ENCODE measurements at regions not wholly inside any gene's neighbourhood (a gene's known extent, or its start where the extent isn't known, plus 50 kb on each side); places are given as distances from the start of the nearest gene placed in this dataset.
"Not testable (repeated sequence)": the region's sequence is repeated elsewhere in the genome, so short reads cannot be mapped to it uniquely, and the experiment has no call there.

DNA sequence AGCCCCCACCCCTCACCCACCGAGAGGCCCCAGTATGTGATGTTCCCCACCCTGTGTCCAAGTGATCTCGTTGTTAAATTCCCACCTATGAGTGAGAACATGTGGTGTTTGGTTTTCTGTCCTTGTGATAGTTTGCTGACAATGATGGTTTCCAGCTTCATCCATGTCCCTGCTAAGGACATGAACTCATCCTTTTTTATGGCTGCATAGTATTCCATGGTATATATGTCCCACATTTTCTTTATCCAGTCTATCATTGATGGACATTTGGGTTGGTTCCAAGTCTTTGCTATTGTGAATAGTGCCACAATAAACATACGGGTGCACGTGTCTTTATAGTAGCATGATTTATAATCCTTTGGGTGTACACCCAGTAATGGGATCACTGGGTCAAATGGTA is 79.2 kb downstream of the PXDC1 start:
- not testable (repeated sequence) for H3K9me3 Mint-ChIP-seq; H3K36me3 Mint-ChIP-seq (ENCODE audit: low read depth); H3K4me1 Mint-ChIP-seq; H3K27me3 Mint-ChIP-seq; DNase-seq; ATAC-seq; H3K4me3 Mint-ChIP-seq; H3K27ac Mint-ChIP-seq

DNA sequence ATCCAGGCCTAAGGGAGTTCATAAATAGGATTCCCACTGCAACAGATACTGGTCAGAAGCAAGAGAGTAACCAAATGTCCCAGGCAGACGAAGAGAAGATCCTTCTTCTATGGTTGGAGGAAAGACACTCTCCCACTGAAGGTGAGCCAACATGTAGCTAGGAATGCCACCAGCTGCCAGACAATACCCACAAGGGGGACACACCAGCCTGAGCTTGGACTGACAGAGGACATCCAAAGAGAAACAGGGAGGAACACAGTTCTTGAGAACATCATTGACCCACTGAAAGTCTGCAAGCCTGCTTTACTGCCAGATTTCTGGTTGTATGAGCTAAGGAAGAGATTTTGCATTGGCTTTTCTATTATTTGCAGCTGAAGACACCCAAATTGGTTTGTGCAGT is 80.1 kb downstream of the PXDC1 start:
- Mint-ChIP-seq H3K4me3 (no peak overlapping the region), H3K27me3 (no peaks in the 10 kb centered on the region), H3K36me3 (ENCODE audit: low read depth) (no peaks in the 10 kb centered on the region), H3K9me3 (peaks cover 8% of the 10 kb centered on the region), H3K4me1 (no peaks in the 10 kb centered on the region), H3K27ac (no peak overlapping the region)
- DNase-seq: no peak
- no peak for ATAC-seq

DNA sequence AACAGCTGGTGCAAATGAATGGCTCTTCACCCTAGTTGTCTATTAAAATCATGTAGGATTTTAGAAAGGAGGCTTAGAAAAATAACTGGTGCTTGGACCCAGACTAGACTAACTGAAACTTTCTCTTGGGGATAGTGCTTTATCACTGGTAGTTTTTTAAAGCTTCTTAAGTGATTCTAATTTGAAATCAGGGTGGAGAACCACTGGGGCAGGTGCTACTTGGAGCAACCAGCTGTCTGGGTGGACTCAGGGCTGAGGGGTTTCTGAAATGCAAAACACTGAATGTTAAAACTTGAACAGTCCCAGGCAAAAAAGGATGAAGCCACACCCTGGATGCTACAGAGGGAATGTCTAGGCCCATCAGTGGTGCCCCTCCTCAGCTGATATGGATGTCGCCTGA is 81.2 kb downstream of the PXDC1 start:
- ATAC-seq: no peak
- no peak overlapping the region for H3K4me3 Mint-ChIP-seq
- no peak for DNase-seq
- H3K27me3 Mint-ChIP-seq: no peaks in the 10 kb centered on the region
- no peaks in the 10 kb centered on the region for H3K36me3 Mint-ChIP-seq (ENCODE audit: low read depth)
- no peaks in the 10 kb centered on the region for H3K4me1 Mint-ChIP-seq
- peaks cover 8% of the 10 kb centered on the region for H3K9me3 Mint-ChIP-seq
- H3K27ac Mint-ChIP-seq: no peak overlapping the region

DNA sequence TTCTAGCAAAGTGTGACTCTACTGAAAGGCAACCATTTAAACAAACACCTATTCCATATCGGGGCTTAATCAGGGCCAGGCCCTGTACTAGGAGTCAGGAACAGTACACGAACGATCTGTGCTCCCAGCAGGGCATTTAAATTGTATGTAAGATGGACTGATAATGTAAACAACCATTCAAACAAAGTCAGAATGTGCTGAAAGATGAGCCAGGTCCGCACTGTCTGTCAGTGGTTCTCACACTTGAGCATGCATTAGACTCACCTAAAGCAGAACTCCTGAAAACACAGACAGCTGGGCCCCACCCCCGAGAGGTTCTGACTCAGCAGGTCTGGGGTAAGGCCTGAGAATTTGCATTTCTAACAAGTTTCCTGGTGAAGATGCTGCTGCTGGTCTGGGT is 81.6 kb downstream of the PXDC1 start:
- no peaks in the 10 kb centered on the region for H3K36me3 Mint-ChIP-seq (ENCODE audit: low read depth)
- H3K4me1 Mint-ChIP-seq: no peaks in the 10 kb centered on the region
- H3K9me3 Mint-ChIP-seq: peaks cover 8% of the 10 kb centered on the region
- H3K27me3 Mint-ChIP-seq: peaks cover 2% of the 10 kb centered on the region
- no peak for DNase-seq
- no peak overlapping the region for H3K27ac Mint-ChIP-seq
- ATAC-seq: no peak
- H3K4me3 Mint-ChIP-seq: no peak overlapping the region

DNA sequence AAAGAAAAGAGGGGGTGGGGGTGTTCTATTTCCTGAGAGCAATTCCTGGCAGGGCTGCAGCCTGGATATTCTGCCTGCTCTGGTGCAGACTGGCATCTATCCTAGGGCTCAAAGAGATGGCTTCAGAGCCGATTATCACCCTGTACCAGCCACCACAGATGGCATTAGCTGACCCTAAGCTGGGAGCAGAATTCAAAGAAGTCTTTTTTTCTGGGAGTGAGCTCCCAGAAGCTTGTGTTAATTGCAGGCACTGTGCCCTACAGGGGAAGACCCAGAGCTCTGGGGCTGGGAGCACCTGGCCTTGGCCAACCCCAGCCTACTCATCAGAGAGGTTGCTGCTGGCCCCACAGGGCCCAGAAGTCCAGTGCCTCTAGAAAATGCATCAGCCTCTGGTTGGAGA is 85.9 kb downstream of the PXDC1 start:
- no peaks in the 10 kb centered on the region for H3K36me3 Mint-ChIP-seq (ENCODE audit: low read depth)
- no peak overlapping the region for H3K4me3 Mint-ChIP-seq
- ATAC-seq: no peak
- H3K4me1 Mint-ChIP-seq: no peaks in the 10 kb centered on the region
- H3K27ac Mint-ChIP-seq: no peak overlapping the region
- H3K9me3 Mint-ChIP-seq: peaks cover 8% of the 10 kb centered on the region
- H3K27me3 Mint-ChIP-seq: peaks cover 2% of the 10 kb centered on the region
- no peak for DNase-seq

DNA sequence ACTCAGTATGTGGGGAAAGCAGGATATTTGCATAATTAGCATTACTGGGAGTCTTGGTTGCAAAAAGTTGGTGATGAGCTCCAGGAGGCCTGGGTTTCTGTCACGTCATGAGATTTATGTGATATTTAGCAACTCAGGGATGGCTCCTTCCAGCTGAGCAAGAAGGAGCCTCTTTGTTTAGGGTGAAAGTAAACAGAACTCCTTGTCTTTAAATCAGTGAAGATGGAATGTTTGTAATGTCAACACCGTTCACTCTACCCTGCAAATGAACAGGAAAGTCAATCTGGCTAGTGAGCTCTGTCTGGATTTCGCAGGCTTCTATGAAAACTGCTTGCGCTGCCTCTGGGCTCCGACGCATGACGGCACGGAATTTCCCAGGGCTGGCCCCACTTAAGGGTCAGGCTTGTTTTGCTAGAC is 86.9 kb downstream of the PXDC1 start:
- H3K9me3 Mint-ChIP-seq: peaks cover 8% of the 10 kb centered on the region
- peaks cover 2% of the 10 kb centered on the region for H3K27me3 Mint-ChIP-seq
- no peaks in the 10 kb centered on the region for H3K4me1 Mint-ChIP-seq
- ATAC-seq: no peak
- no peaks in the 10 kb centered on the region for H3K36me3 Mint-ChIP-seq (ENCODE audit: low read depth)
- no peak overlapping the region for H3K27ac Mint-ChIP-seq
- no peak overlapping the region for H3K4me3 Mint-ChIP-seq
- no peak for DNase-seq

DNA sequence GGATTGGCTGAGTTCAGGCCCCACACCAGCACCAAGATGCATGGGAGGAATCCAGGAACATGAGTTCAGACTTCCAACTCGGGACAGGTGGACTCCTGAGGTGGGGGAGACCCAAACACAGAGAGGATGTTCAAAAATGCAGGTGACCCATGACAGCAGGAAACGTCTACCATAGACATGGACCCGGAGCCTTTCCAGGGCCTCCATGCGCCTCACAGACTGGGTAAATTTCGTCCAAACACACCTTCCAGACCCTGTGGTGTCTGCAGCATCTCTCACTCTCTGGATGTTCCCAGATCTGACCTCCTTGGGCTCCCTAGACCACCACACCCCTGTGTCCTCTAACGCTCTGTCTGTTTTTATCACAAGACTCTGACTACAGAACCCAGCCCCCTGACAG is 87.7 kb downstream of the PXDC1 start:
- H3K4me1 Mint-ChIP-seq: no peaks in the 10 kb centered on the region
- H3K36me3 Mint-ChIP-seq (ENCODE audit: low read depth): no peaks in the 10 kb centered on the region
- no peak for DNase-seq
- peaks cover 2% of the 10 kb centered on the region for H3K27me3 Mint-ChIP-seq
- no peak overlapping the region for H3K4me3 Mint-ChIP-seq
- ATAC-seq: no peak
- H3K27ac Mint-ChIP-seq: no peak overlapping the region
- peaks cover 4% of the 10 kb centered on the region for H3K9me3 Mint-ChIP-seq

DNA sequence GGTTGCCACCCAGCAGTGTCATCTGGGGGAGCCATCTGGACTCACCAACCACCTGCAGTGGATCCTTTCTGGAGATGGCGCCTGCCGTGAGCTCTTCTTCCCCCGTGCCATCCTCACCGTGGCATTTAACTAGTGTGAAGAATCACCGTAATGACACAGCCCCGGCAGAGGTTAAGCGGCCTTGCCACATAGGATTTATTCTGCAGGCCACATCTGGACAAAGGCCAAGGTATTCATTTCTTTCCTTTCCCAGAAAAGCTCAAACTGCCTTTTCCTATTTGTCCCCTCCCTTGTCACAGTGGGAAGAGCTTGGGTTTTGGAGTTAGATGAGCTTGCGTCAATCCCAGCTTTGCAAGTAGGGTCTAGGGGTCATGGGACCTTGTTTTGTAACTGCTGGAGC is 88.4 kb downstream of the PXDC1 start:
- no peak overlapping the region for H3K4me3 Mint-ChIP-seq
- peaks cover 2% of the 10 kb centered on the region for H3K27me3 Mint-ChIP-seq
- H3K27ac Mint-ChIP-seq: no peak overlapping the region
- H3K4me1 Mint-ChIP-seq: no peaks in the 10 kb centered on the region
- ATAC-seq (no peak), DNase-seq (no peak)
- H3K9me3 Mint-ChIP-seq: peaks cover 4% of the 10 kb centered on the region
- no peaks in the 10 kb centered on the region for H3K36me3 Mint-ChIP-seq (ENCODE audit: low read depth)

DNA sequence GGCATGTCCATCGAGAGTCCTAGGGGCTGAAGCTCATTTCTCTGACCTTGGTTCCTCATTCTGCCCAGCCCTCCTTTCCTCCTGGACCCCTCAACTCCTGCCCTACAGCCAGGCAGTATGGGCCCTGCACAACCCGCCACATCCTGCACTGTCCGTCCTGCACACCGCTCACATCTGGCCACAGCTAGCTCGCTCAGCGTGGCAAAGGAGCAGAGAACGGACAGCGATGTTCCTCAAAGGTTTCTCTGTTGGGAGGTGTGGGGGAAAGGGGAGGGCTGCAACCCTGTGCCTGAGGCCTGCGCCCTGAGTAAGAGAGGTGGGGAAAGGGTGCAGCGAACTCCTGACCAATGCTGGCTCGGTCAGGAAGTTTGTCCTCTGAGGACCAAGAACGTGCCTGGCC is 90.1 kb downstream of the PXDC1 start:
- ATAC-seq (no peak), DNase-seq (no peak)
- Mint-ChIP-seq H3K27ac (no peak overlapping the region), H3K36me3 (ENCODE audit: low read depth) (no peaks in the 10 kb centered on the region), H3K27me3 (peaks cover 2% of the 10 kb centered on the region), H3K9me3 (no peaks in the 10 kb centered on the region), H3K4me3 (no peak overlapping the region), H3K4me1 (no peaks in the 10 kb centered on the region)

DNA sequence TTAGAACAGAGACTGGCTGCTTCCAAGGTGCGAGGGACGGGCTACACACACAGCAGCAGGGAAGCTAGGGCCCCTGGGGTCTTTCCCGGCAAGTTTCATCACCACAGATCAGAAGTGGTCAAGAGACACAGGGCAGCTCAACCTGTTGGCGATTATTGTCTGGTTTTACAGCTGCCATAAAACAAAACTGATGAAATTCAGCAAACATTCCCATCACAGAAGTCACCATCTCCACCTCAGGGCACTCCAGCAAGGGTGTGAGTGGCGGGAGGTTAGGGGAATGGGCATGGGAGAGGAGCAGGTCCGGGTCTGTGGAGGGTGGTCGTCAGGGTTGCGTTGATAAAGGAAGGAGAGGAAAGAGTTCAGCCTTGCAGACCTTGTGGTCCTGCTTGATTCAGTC is 91.0 kb downstream of the PXDC1 start:
- Mint-ChIP-seq H3K27ac (no peak overlapping the region), H3K9me3 (no peaks in the 10 kb centered on the region), H3K4me3 (no peak overlapping the region), H3K4me1 (no peaks in the 10 kb centered on the region), H3K36me3 (ENCODE audit: low read depth) (no peaks in the 10 kb centered on the region), H3K27me3 (peaks cover 2% of the 10 kb centered on the region)
- no peak for DNase-seq
- ATAC-seq: no peak

DNA sequence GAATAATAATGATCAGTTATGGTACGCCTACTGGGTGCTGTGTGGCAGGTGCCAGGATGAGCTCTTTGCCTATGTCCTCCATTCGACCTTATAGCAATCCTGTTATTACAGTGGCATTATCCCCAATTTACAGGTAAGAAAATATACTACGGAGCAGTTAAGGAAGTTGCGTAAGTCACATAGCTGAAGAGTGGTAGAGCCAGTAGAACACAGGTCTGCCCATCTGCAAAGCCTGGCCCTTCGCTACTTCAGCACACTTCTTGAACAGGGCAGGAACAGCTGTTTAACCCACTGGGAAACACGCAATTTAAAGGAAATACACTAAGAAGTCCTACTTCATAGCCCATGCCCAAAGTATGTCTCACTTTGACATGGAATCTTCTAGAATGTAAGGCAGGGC is 91.8 kb downstream of the PXDC1 start:
- Mint-ChIP-seq H3K4me1 (no peaks in the 10 kb centered on the region), H3K27me3 (no peaks in the 10 kb centered on the region), H3K9me3 (no peaks in the 10 kb centered on the region), H3K4me3 (no peak overlapping the region), H3K27ac (no peak overlapping the region), H3K36me3 (ENCODE audit: low read depth) (no peaks in the 10 kb centered on the region)
- ATAC-seq (no peak), DNase-seq (no peak)

DNA sequence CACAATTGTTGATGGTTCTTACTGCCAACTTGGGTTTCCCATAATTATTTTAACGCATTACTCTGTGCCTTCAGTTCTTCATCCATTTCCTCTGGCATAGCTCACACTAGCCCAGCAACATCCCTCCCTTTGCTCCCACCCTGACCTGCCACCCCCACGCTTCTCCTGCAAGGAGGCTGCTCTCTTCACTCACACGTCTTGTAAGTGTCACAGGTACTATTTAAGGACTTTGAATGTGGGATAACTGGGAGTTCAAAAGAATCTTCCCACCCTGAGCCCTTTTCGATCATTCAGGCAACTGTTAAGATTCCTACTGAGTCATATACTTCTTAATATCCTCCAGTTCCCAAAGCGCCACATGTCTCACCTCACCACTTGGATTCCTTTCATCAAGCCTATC is 95.4 kb downstream of the PXDC1 start:
- Mint-ChIP-seq H3K36me3 (ENCODE audit: low read depth) (no peaks in the 10 kb centered on the region), H3K9me3 (no peaks in the 10 kb centered on the region), H3K4me3 (no peak overlapping the region), H3K27me3 (no peaks in the 10 kb centered on the region), H3K27ac (no peak overlapping the region), H3K4me1 (no peaks in the 10 kb centered on the region)
- no peak for DNase-seq
- no peak for ATAC-seq

DNA sequence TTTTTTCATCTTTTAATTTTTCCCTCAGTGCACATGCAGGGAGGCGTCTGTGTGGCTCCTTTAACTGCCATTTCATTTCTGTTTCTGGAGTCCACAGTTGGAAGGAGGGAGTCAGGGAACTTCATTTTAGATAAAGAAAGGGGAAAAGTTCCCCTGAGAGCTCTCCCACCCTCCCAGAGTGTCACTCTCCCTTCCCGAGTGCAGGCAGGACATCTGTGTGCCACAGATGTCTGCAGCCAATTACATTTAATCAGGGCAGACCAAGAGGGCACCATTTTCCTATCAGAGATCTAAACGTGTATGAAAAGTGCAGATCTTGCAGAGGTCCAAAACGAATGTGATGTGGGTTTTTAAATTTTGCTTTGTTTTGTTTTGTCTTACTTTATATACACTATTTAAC is 96.6 kb downstream of the PXDC1 start:
- H3K9me3 Mint-ChIP-seq: no peaks in the 10 kb centered on the region
- H3K27me3 Mint-ChIP-seq: no peaks in the 10 kb centered on the region

DNA sequence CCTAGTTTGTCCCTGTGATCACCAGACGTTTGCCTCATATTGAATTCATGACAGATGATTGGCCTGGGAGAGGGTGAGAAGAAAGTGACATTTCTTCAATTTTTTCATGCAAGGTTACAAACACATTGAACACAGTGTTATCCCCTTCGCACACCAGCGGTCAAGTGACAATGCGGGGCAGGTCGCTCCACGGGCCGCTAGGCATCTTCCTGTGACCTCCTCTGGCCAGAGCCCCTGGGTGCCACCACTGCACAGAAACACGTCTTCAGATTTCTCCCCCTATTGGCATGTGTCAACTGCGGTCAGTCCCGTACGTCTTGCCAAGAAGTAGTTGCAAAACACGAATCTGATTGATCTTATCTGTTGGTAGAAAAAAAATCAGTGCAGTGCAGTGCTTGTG is 97.1 kb downstream of the PXDC1 start:
- DNase-seq (no peak), ATAC-seq (no peak)
- Mint-ChIP-seq H3K4me1 (no peaks in the 10 kb centered on the region), H3K36me3 (ENCODE audit: low read depth) (no peaks in the 10 kb centered on the region), H3K27ac (no peak overlapping the region), H3K4me3 (no peak overlapping the region), H3K27me3 (no peaks in the 10 kb centered on the region), H3K9me3 (no peaks in the 10 kb centered on the region)

More for the DNA sequence above, 96.6 kb downstream of the PXDC1 start:
- H3K4me1 Mint-ChIP-seq: no peaks in the 10 kb centered on the region
- ATAC-seq: no peak
- DNase-seq: no peak
- no peak overlapping the region for H3K27ac Mint-ChIP-seq
- H3K4me3 Mint-ChIP-seq: no peak overlapping the region
- H3K36me3 Mint-ChIP-seq (ENCODE audit: low read depth): no peaks in the 10 kb centered on the region

DNA sequence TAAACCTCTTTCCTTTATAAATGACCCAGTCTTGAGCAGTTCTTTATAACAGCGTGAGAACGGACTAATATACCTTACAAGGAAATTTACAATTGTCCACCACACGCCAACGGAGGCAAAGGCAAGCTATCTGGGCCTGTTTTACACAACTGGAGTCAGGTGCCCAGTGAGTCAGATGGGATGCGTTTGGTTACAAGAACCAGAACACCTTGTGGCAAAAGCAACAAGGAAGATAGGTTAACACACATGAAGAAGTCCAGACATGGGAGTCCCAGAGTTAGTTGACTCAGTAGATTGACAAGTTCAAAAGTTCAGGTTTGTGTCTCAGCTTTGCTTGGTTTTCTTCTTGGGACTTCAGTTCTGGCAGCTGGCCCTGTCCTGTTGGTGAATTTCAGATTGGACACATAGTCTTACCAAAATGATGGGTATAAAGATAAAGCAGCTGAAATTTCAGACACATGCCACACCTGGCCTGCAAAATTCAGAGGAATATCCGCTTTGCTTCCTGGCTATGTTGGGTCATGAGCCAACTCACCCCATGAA is 97.9 kb downstream of the PXDC1 start:
- Mint-ChIP-seq H3K27me3 (no peaks in the 10 kb centered on the region), H3K9me3 (no peaks in the 10 kb centered on the region), H3K36me3 (ENCODE audit: low read depth) (no peaks in the 10 kb centered on the region), H3K27ac (no peak overlapping the region), H3K4me3 (no peak overlapping the region), H3K4me1 (no peaks in the 10 kb centered on the region)
- no peak for DNase-seq
- ATAC-seq: no peak

DNA sequence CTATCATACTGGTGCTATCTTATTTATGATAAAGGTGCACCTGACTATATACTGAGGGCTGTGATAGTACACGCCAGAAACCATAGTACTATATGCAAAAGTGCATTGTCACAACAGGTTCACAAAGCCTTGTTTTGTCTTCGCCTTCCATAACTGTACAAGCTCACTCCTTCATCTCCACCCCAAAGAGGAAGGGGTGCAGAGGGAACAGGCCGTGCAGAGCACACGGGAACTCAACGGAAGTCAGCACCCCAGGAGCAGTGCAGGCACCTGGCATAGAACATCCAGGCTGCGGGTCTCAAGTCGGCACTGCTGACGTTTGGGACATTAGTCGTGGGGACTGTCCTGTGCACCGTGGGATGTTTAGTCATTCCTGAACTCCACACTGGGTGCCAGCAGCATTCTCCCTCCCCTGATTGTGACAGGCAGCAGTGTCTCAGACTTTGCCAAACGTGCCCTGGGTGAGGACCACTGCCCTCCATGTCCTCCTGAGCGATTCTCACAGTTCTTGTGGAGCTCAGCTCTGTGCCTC is 99.7 kb downstream of the PXDC1 start:
- no peaks in the 10 kb centered on the region for H3K4me1 Mint-ChIP-seq
- ATAC-seq (no peak), DNase-seq (no peak)
- H3K27ac Mint-ChIP-seq: no peak overlapping the region
- no peak overlapping the region for H3K4me3 Mint-ChIP-seq
- no peaks in the 10 kb centered on the region for H3K9me3 Mint-ChIP-seq
- no peaks in the 10 kb centered on the region for H3K36me3 Mint-ChIP-seq (ENCODE audit: low read depth)
- H3K27me3 Mint-ChIP-seq: peaks cover 3% of the 10 kb centered on the region
